AG08396 (cell line): ENCODE measurements at regions not wholly inside any gene's neighbourhood (a gene's known extent, or its start where the extent isn't known, plus 50 kb on each side); places are given as distances from the start of the nearest gene placed in this dataset.
"Not testable (repeated sequence)": the region's sequence is repeated elsewhere in the genome, so short reads cannot be mapped to it uniquely, and the experiment has no call there.

Source experiments
- DNase-seq: peaks from one replicate; pipeline ENCODE4 v3.0.0; 2012; ENCODE audit warnings: low spot score, mixed read lengths

GRCh38 chr21:15614766-15615165, 115.0 kb upstream of the USP25 start:
- no peak for DNase-seq

GRCh38 chr21:15616864-15617574, 112.8 kb upstream of the USP25 start:
- no peak for DNase-seq

GRCh38 chr21:15617964-15618363, 111.8 kb upstream of the USP25 start:
- no peak for DNase-seq

- DNase-seq, result no peak
Observed at GRCh38 chr21:15620892-15621291, 108.9 kb upstream of the USP25 start.

GRCh38 chr21:15624646-15625045, 105.1 kb upstream of the USP25 start:
- no peak for DNase-seq

- no peak for DNase-seq
Observed at GRCh38 chr21:15625363-15625762, 104.4 kb upstream of the USP25 start.

- DNase-seq, result no peak
Observed at GRCh38 chr21:15626031-15626430, 103.8 kb upstream of the USP25 start.

- no peak for DNase-seq
Observed at GRCh38 chr21:15627011-15627410, 102.8 kb upstream of the USP25 start.

- no peak for DNase-seq
Observed at GRCh38 chr21:15627823-15628222, 102.0 kb upstream of the USP25 start.

- peak; percentile 17 for DNase-seq
Observed at GRCh38 chr21:15631342-15631741, 98.4 kb upstream of the USP25 start.

- DNase-seq, result not testable (repeated sequence)
Observed at GRCh38 chr21:15634541-15634940, 95.2 kb upstream of the USP25 start.

GRCh38 chr21:15638856-15639549, 90.8 kb upstream of the USP25 start:
- DNase-seq, result no peak

GRCh38 chr21:15640113-15640512, 89.7 kb upstream of the USP25 start:
- DNase-seq, result not testable (repeated sequence)

GRCh38 chr21:15644489-15644888, 85.3 kb upstream of the USP25 start:
- DNase-seq, result no peak

- DNase-seq, result no peak
Observed at GRCh38 chr21:15645830-15646229, 84.0 kb upstream of the USP25 start.

GRCh38 chr21:15650735-15651134, 79.0 kb upstream of the USP25 start:
- DNase-seq, result no peak

- DNase-seq, result no peak
Observed at GRCh38 chr21:15651172-15651571, 78.6 kb upstream of the USP25 start.

- no peak for DNase-seq
Observed at GRCh38 chr21:15653710-15654109, 76.1 kb upstream of the USP25 start.

GRCh38 chr21:15654171-15654570, 75.6 kb upstream of the USP25 start:
- DNase-seq, result no peak

GRCh38 chr21:15659753-15660422, 69.9 kb upstream of the USP25 start:
- DNase-seq, result no peak

GRCh38 chr21:15660423-15660804, 69.4 kb upstream of the USP25 start:
- no peak for DNase-seq

GRCh38 chr21:15667010-15667409, 62.8 kb upstream of the USP25 start:
- peak; percentile 39 for DNase-seq

- no peak for DNase-seq
Observed at GRCh38 chr21:15667819-15668218, 62.0 kb upstream of the USP25 start.
